Activated B cell treated with CpG ODN at 0.5 μM for 24 hours (primary cell): ENCODE measurements at regions not wholly inside any gene's neighbourhood (a gene's known extent, or its start where the extent isn't known, plus 50 kb on each side); places are given as distances from the start of the nearest gene placed in this dataset.
"Not testable (repeated sequence)": the region's sequence is repeated elsewhere in the genome, so short reads cannot be mapped to it uniquely, and the experiment has no call there.

Experiments used
- ATAC-seq: fragments of 200-7000 bp; cut with Tn5 transposase; one replicate; pipeline ENCODE4 v1.10.0; 2021; ENCODE audit warnings: low read depth, mild to moderate bottlenecking, moderate library complexity
- CTCF ChIA-PET: fragments of 350-600 bp; sonication (Branson Sonifier 250); formaldehyde crosslinking; loops from one replicate; lab custom pipeline; 2021; ENCODE audit warnings: antibody characterized with exemption; lab: Charles Lee
- POLR2A ChIA-PET: fragments of 350-600 bp; sonication (Branson Sonifier 250); formaldehyde crosslinking; loops from one replicate; lab custom pipeline; 2021; ENCODE audit warnings: antibody characterized with exemption; lab: Charles Lee
- DNase-seq: peaks from one replicate; pipeline ENCODE4 v3.0.0; 2022
- H3K27ac Mint-ChIP-seq: one replicate; pipeline ENCODE4 v1.8.0; 2020; ENCODE audit warnings: mixed read lengths
- H3K27me3 Mint-ChIP-seq: one replicate; pipeline ENCODE4 v1.8.0; 2021; ENCODE audit warnings: mixed read lengths
- H3K36me3 Mint-ChIP-seq: one replicate; pipeline ENCODE4 v1.8.0; 2021; ENCODE audit warnings: low read depth, mixed read lengths
- H3K4me1 Mint-ChIP-seq: one replicate; pipeline ENCODE4 v1.8.0; 2021; ENCODE audit warnings: mixed read lengths
- H3K4me3 Mint-ChIP-seq: one replicate; pipeline ENCODE4 v1.8.0; 2020; ENCODE audit warnings: mild to moderate bottlenecking, mixed read lengths
- H3K9me3 Mint-ChIP-seq: one replicate; pipeline ENCODE4 v1.8.0; 2020; ENCODE audit warnings: mixed read lengths
- intact Hi-C: fragments of 100-400 bp; cut with micrococcal nuclease; formaldehyde crosslinking; loops from one replicate; pipeline ENCODE4 v1.15.1; 2024
- TF ChIP-seq, protein P1 (sequence below): fragments of 200-600 bp; IDR thresholded peaks from one replicate; pipeline ENCODE4 v1.8.0; 2022; ENCODE audit warnings: antibody characterized with exemption, mild to moderate bottlenecking

DNA sequence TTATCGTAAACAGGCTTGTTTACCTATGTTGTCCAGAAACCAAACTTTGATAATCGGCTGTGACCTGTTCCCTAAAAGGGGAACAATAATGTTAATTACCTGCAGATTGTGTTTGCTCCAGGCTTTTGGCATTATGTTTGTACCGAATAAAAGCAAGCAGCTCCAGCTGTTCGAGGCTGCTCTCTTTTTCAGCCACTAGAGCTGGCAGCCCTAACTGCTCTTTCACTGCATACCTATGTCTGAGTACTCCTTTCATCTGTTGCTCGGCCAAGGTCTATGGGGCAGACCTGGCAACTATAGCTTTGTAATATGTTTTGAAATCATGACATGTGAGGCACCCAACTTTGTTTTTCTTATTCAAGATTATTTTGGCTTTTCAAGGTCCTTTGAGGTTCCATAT is 77.8 kb upstream of the EHBP1 start:
- Mint-ChIP-seq H3K4me1 (no peaks in the 10 kb centered on the region), H3K36me3 (no peaks in the 10 kb centered on the region), H3K4me3 (no peak overlapping the region), H3K27ac (no peak overlapping the region), H3K9me3 (peaks cover 7% of the 10 kb centered on the region), H3K27me3 (peaks cover 7% of the 10 kb centered on the region)
- TF ChIP-seq, protein P1, sequence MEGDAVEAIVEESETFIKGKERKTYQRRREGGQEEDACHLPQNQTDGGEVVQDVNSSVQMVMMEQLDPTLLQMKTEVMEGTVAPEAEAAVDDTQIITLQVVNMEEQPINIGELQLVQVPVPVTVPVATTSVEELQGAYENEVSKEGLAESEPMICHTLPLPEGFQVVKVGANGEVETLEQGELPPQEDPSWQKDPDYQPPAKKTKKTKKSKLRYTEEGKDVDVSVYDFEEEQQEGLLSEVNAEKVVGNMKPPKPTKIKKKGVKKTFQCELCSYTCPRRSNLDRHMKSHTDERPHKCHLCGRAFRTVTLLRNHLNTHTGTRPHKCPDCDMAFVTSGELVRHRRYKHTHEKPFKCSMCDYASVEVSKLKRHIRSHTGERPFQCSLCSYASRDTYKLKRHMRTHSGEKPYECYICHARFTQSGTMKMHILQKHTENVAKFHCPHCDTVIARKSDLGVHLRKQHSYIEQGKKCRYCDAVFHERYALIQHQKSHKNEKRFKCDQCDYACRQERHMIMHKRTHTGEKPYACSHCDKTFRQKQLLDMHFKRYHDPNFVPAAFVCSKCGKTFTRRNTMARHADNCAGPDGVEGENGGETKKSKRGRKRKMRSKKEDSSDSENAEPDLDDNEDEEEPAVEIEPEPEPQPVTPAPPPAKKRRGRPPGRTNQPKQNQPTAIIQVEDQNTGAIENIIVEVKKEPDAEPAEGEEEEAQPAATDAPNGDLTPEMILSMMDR = no peak
- ATAC-seq (no peak), DNase-seq (no peak)
- ChIA-PET CTCF (no interaction called here), POLR2A (no interaction called here)
- intact Hi-C loops = no loop called here

DNA sequence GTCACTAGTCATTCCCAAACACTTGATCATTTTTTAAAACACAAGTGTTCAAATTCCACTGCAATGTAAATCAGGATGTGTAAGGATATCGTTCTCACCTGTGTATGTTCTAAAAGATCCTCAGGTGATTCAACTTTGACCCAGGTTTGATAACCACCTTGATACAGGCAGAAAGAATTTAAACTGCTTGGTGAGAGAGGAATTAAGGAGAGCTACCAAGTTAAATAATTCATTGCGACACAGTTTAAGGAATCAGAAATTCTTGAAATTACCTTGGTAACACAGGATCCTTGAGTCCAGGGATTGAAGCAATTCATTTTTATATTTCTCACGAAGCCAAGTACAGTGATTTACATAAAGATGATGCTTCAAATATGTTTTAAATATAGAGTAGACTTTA is 80.7 kb upstream of the EHBP1 start:
- H3K9me3 Mint-ChIP-seq = peaks cover 12% of the 10 kb centered on the region
- TF ChIP-seq, protein P1 = no peak
- no peaks in the 10 kb centered on the region for H3K36me3 Mint-ChIP-seq
- intact Hi-C loops = loop anchor here (5.0 kb wide), 1 partner anchor 32 kb away; no protein-coding TSS in a partner anchor
- no peaks in the 10 kb centered on the region for H3K4me1 Mint-ChIP-seq
- ATAC-seq (no peak), DNase-seq (no peak)
- no peak overlapping the region for H3K27ac Mint-ChIP-seq
- H3K4me3 Mint-ChIP-seq = no peak overlapping the region
- peaks cover 14% of the 10 kb centered on the region for H3K27me3 Mint-ChIP-seq
- ChIA-PET POLR2A (no interaction called here), CTCF (no interaction called here)

DNA sequence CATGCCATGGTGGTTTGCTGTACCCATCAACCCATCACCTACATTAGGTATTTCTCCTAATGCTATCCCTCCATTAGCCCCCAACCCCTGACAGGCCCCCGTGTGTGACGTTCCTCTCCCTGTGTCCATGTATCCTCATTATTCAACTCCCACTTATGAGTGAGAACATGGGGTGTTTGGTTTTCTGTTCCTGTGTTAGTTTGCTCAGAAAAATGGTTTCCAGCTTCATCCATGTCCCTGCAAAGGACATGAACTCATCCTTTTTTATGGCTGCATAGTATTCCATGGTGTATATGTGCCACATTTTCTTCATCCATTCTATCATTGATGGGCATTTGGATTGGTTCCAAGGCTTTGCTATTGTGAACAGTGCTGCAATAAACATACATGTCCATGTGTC is 89.0 kb upstream of the EHBP1 start:
- H3K36me3 Mint-ChIP-seq, H3K27ac Mint-ChIP-seq, POLR2A ChIA-PET, DNase-seq, ATAC-seq, intact Hi-C loops, H3K4me3 Mint-ChIP-seq, H3K4me1 Mint-ChIP-seq, CTCF ChIA-PET: not testable (repeated sequence)
- peaks cover 21% of the 10 kb centered on the region for H3K9me3 Mint-ChIP-seq
- H3K27me3 Mint-ChIP-seq = peaks cover 10% of the 10 kb centered on the region

DNA sequence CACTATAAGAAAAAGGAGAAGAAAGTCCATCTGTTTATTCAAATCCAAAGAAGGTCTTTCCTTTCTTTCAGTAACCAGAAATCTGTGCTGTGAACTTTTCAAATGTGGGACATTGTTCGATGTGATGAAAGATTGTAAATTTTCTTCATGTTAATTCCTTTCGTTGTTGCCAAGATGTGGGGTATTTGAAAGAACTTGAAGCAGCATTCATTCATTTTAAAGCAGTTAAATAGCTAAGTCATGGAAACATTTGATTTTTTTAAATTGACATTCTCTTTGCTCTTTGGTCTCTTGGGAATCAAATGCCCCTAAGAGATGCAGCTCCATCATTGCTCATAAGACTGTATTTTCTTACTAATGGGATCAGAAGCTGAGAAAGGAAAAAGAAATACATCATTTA is 93.7 kb upstream of the EHBP1 start:
- Mint-ChIP-seq H3K27me3 (peaks cover 1% of the 10 kb centered on the region), H3K4me1 (no peaks in the 10 kb centered on the region), H3K9me3 (peaks cover 4% of the 10 kb centered on the region), H3K27ac (no peak overlapping the region), H3K36me3 (no peaks in the 10 kb centered on the region), H3K4me3 (no peak overlapping the region)
- CTCF ChIA-PET = no interaction called here
- ATAC-seq = no peak
- POLR2A ChIA-PET = no interaction called here
- intact Hi-C loops = no loop called here
- DNase-seq = no peak
- TF ChIP-seq, protein P1 = no peak

DNA sequence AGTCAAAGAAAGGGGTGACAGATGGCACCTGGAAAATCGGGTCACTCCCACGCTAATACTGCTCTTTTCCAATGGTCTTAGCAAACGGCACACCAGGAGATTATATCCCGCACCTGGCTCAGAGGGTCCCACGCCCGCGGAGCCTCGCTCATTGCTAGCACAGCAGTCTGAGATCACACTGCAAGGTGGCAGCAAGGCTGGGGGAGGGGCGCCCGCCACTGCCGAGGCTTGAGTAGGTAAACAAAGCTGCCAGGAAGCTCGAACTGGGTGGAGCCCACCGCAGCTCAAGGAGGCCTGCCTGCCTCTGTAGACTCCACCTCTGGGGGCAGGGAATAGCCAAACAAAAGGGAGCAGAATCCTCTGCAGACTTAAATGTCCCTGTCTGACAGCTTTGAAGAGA is 99.5 kb upstream of the TMEM17 start:
- H3K36me3 Mint-ChIP-seq, DNase-seq, H3K4me3 Mint-ChIP-seq, ATAC-seq, CTCF ChIA-PET, H3K27me3 Mint-ChIP-seq, H3K27ac Mint-ChIP-seq, POLR2A ChIA-PET, intact Hi-C loops: not testable (repeated sequence)
- peaks cover 13% of the 10 kb centered on the region for H3K4me1 Mint-ChIP-seq
- peaks cover 13% of the 10 kb centered on the region for H3K9me3 Mint-ChIP-seq

DNA sequence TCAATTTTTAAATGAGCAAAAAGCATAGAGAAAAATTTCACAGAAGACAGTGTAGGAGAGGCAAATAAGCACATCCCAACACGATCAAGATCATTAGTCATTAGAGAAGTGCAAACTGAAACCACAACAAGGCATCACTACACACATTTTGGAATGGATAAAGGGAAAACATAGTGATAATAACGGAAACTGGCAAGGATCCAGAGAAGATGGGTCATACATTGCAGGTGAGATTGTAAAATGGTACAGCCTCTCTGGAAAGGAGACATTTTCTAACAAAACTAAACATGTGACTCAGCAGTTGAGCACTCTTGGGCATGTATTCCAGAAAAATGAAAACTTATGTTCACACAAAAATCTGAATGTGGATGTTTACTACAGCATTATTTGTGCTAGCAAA is 98.3 kb upstream of the TMEM17 start:
- no peak for ATAC-seq
- no peak for DNase-seq
- Mint-ChIP-seq H3K27me3 (peaks cover 4% of the 10 kb centered on the region), H3K9me3 (peaks cover 17% of the 10 kb centered on the region), H3K27ac (no peak overlapping the region), H3K4me3 (no peak overlapping the region), H3K4me1 (peaks cover 22% of the 10 kb centered on the region), H3K36me3 (no peaks in the 10 kb centered on the region)
- intact Hi-C loops = no loop called here
- TF ChIP-seq, protein P1 = no peak
- ChIA-PET CTCF (no interaction called here), POLR2A (no interaction called here)
